SK-N-SH (cell line): ENCODE measurements at regions not wholly inside any gene's neighbourhood (a gene's known extent, or its start where the extent isn't known, plus 50 kb on each side); places are given as distances from the start of the nearest gene placed in this dataset.

Experiments
- CTCF ChIA-PET: fragments of 300-600, 350-600 bp; formaldehyde crosslinking; extraction: SDS; loops from one replicate; lab custom pipeline; 2021; lab: Yijun Ruan, JAX
- POLR2A ChIA-PET: fragments of 350-600 bp; sonication (Branson Sonifier 250); formaldehyde crosslinking; extraction: SDS; loops from one replicate; lab custom pipeline; 2020; ENCODE audit warnings: antibody characterized with exemption, inconsistent platforms; lab: Yijun Ruan, JAX
- DNase-seq: peaks from one replicate; pipeline ENCODE4 v3.0.0; 2012
- H2AFZ ChIP-seq: fragments of 200-600 bp; sonication (generic); 2 replicates; pipeline ENCODE4 v1.8.1; 2016; ENCODE audit warnings: antibody characterized with exemption, mild to moderate bottlenecking, low read depth
- H3F3A ChIP-seq: fragments of 200-600 bp; sonication (generic); replicated peaks from 2 replicates; pipeline ENCODE3; 2016; ENCODE audit warnings: antibody characterized with exemption, mild to moderate bottlenecking; ENCODE audit not compliant: insufficient read depth
- H3K27ac ChIP-seq, 2 experiments: fragments of 200-500 bp in 1 of 2; fragments of 200-600 bp in 1 of 2; sonication (Bioruptor generic) in 1 of 2; sonication (generic), shearing (Covaris generic) in 1 of 2; 2 replicates each; pipeline versions ENCODE4 v1.5.1 to v1.6.1; 2014 to 2016; ENCODE audit warnings: low read depth in 2 of 2, inconsistent platforms in 1 of 2, low read length in 1 of 2, mild to moderate bottlenecking in 1 of 2, mixed read lengths in 1 of 2
- H3K27me3 ChIP-seq: fragments of 200-600 bp; sonication (generic), shearing (Covaris generic); 2 replicates; pipeline ENCODE4 v1.6.1; 2016; ENCODE audit warnings: mixed run types; ENCODE audit not compliant: insufficient read depth
- H3K36me3 ChIP-seq, 2 experiments: fragments of 200-500 bp in 1 of 2; fragments of 200-600 bp in 1 of 2; sonication (Bioruptor generic) in 1 of 2; sonication (generic) in 1 of 2; replicated peaks in 1 of 2; 2 replicates each; pipeline versions ENCODE3 to v1.5.1; 2014 to 2016; ENCODE audit warnings: low read length in 1 of 2, mild to moderate bottlenecking in 1 of 2; ENCODE audit not compliant: insufficient read depth in 2 of 2, control insufficient read depth in 1 of 2
- H3K4me1 ChIP-seq, 2 experiments: fragments of 200-500 bp in 1 of 2; fragments of 200-600 bp in 1 of 2; sonication (Bioruptor generic) in 1 of 2; sonication (generic), shearing (Covaris generic) in 1 of 2; 2 replicates each; pipeline versions ENCODE4 v1.5.1 to v1.6.1; 2014 to 2016; ENCODE audit warnings: low read depth in 1 of 2, low read length in 1 of 2, mixed run types in 1 of 2; ENCODE audit not compliant: insufficient read depth in 2 of 2, control insufficient read depth in 1 of 2
- H3K4me2 ChIP-seq: fragments of 200-600 bp; sonication (generic), shearing (Covaris generic); 2 replicates; pipeline ENCODE4 v1.6.1; 2017; ENCODE audit warnings: mixed run types
- H3K4me3 ChIP-seq, 2 experiments: fragments of 200-500 bp in 1 of 2; fragments of 200-600 bp in 1 of 2; sonication (Bioruptor generic) in 1 of 2; sonication (generic), shearing (Covaris generic) in 1 of 2; 2 replicates each; pipeline versions ENCODE4 v1.5.1 to v1.8.1; 2014 to 2016; ENCODE audit warnings: low read depth in 2 of 2, inconsistent platforms in 1 of 2, low read length in 1 of 2, mild to moderate bottlenecking in 1 of 2, mixed read lengths in 1 of 2, moderate library complexity in 1 of 2
- H3K79me2 ChIP-seq: fragments of 200-600 bp; sonication (generic); 2 replicates; pipeline ENCODE4 v1.8.1; 2017; ENCODE audit warnings: mild to moderate bottlenecking; ENCODE audit not compliant: insufficient read depth
- H3K9ac ChIP-seq: fragments of 200-600 bp; sonication (generic); 2 replicates; pipeline ENCODE4 v1.6.1; 2017; ENCODE audit warnings: mixed run types
- H3K9me2 ChIP-seq: fragments of 200-600 bp; sonication (generic); 2 replicates; pipeline ENCODE4 v1.6.1; 2017; ENCODE audit warnings: mixed run types
- H3K9me3 ChIP-seq: fragments of 200-600 bp; sonication (generic); 2 replicates; pipeline ENCODE4 v1.6.1; 2017; ENCODE audit warnings: mixed run types, mild to moderate bottlenecking, moderate library complexity
- H4K20me1 ChIP-seq: fragments of 200-600 bp; sonication (generic); 2 replicates; pipeline ENCODE4 v1.6.1; 2017; ENCODE audit warnings: mild to moderate bottlenecking, mixed run types; ENCODE audit not compliant: insufficient read depth
- CHD2 ChIP-seq: fragments of 150-350 bp; IDR thresholded peaks from 2 replicates; pipeline ENCODE4 v1.6.1; 2018; ENCODE audit warnings: low read length; ENCODE audit not compliant: partially characterized antibody
- FOSL2 ChIP-seq: IDR thresholded peaks from 2 replicates; pipeline ENCODE4 v1.4.0; 2012; ENCODE audit warnings: low read depth, mild to moderate bottlenecking, moderate library complexity, borderline replicate concordance
- FOXJ3 ChIP-seq: sonication (generic); formaldehyde crosslinking; IDR thresholded peaks from 2 replicates; pipeline ENCODE4 v1.5.1; 2020; ENCODE audit warnings: mild to moderate bottlenecking, missing genetic modification reagents
- FOXM1 ChIP-seq: IDR thresholded peaks from 2 replicates; pipeline ENCODE4 v1.4.0; 2012; ENCODE audit warnings: low read depth, mild to moderate bottlenecking
- GABPA ChIP-seq: IDR thresholded peaks from 2 replicates; pipeline ENCODE4 v1.4.0; 2012; ENCODE audit warnings: low read depth, mild to moderate bottlenecking
- MAX ChIP-seq: IDR thresholded peaks from 2 replicates; pipeline ENCODE4 v1.4.0; 2012; ENCODE audit warnings: low read depth
- NFIC ChIP-seq: IDR thresholded peaks from 2 replicates; pipeline ENCODE4 v1.4.0; 2012; ENCODE audit warnings: borderline replicate concordance
- POLR2AphosphoS5 ChIP-seq: IDR thresholded peaks from 2 replicates; pipeline ENCODE4 v1.6.1; 2012; ENCODE audit warnings: low read depth, low read length
- RFX5 ChIP-seq: IDR thresholded peaks from 2 replicates; pipeline ENCODE4 v1.6.1; 2012; ENCODE audit warnings: mild to moderate bottlenecking, improper control_type of control experiment, low read length
- SMC3 ChIP-seq: IDR thresholded peaks from 2 replicates; pipeline ENCODE4 v1.6.1; 2012; ENCODE audit warnings: low read depth, low read length, improper control_type of control experiment
- TCF12 ChIP-seq: IDR thresholded peaks from 2 replicates; pipeline ENCODE4 v1.4.0; 2012
- TEAD4 ChIP-seq: IDR thresholded peaks from 2 replicates; pipeline ENCODE4 v1.4.0; 2012; ENCODE audit warnings: mild to moderate bottlenecking, borderline replicate concordance; ENCODE audit not compliant: insufficient read depth
- YY1 ChIP-seq: IDR thresholded peaks from 2 replicates; pipeline ENCODE4 v1.4.0; 2012; ENCODE audit warnings: low read depth, mild to moderate bottlenecking
- WGBS: methylation state at CpG from one replicate; pipeline ENCODE4 v1.1.6; 2017; ENCODE audit warnings: low lambda C conversion rate; 5-methylcytosine and 5-hydroxymethylcytosine counted together
- TF ChIP-seq, protein P1 (sequence below): fragments of 150-350 bp; IDR thresholded peaks from 2 replicates; pipeline ENCODE4 v1.6.1; 2016; ENCODE audit warnings: mild to moderate bottlenecking, low read depth, low read length
- TF ChIP-seq, protein P2 (sequence below): IDR thresholded peaks from 2 replicates; pipeline ENCODE4 v1.4.0; 2012; ENCODE audit warnings: low read depth, borderline replicate concordance
- TF ChIP-seq, protein P3 (sequence below): fragments of 200-600 bp; sonication (generic); IDR thresholded peaks from 2 replicates; pipeline ENCODE4 v1.6.1; 2017; ENCODE audit warnings: antibody characterized with exemption, mild to moderate bottlenecking, moderate library complexity
- TF ChIP-seq, protein P4 (sequence below): fragments of 150-350 bp; IDR thresholded peaks from 2 replicates; pipeline ENCODE4 v1.6.1; 2017; ENCODE audit warnings: antibody characterized with exemption, low read length, low read depth, borderline replicate concordance

DNA sequence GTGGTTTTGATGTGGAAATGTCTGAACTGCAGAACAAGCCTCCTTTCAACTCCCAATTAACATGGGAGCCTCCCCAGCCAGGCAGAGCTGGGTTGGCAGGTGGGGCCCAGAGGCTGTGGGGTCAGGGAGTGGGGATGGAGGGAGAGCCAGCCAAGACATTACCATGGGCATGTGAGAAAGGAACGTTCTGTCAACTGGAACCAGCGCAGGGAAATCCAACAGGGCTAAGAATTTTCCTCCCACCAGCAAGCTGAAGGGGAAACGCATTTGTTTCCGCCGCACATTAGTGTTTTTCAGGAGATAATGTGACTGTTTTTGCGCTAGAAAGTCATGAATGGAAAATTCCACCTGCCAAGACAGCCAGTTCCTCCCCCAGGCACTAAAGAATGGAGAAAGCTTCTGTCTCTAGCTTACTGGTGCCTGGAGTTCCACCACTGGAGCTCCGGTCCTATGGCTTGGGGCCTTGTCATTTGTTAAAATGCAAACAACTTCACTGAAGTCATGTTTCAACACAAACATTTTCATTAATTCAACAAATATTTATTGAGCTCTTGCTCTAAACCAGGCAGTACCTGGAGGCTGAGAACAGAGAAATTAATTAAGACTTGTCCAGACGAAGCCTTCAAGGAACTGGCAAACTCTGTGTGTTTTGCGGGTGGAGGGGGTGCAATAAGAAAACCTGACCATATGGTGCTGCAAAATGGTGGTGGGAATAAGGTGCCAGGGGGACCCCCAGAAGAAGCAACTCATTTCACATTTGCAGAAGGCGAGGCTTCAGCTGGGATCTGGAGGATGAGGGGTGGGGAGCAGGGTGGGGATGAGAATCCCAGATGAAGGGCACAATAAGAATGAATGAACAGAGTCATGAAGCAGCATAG lies 305.1 kb downstream of the MATN1 start:
- H3K36me3 ChIP-seq: no peaks in the 10 kb centered on the region
- no peak overlapping the region for H3K4me3 ChIP-seq
- ChIA-PET CTCF (interaction anchor here (0.8 to 1.8 kb wide), 3 partner anchors 17 to 279 kb away, joined by 3 to 5 read pairs (median 3); no protein-coding TSS in a partner anchor), POLR2A (no interaction called here)
- H3K79me2 ChIP-seq: no peaks in the 10 kb centered on the region
- no peak for DNase-seq
- H3K27me3 ChIP-seq: no peaks in the 10 kb centered on the region
- H3K9me2 ChIP-seq: no peaks in the 10 kb centered on the region
- H3K4me2 ChIP-seq: no peak overlapping the region
- H2AFZ ChIP-seq: no peak overlapping the region
- H3K9ac ChIP-seq: no peak overlapping the region
- TF ChIP-seq, protein P1, sequence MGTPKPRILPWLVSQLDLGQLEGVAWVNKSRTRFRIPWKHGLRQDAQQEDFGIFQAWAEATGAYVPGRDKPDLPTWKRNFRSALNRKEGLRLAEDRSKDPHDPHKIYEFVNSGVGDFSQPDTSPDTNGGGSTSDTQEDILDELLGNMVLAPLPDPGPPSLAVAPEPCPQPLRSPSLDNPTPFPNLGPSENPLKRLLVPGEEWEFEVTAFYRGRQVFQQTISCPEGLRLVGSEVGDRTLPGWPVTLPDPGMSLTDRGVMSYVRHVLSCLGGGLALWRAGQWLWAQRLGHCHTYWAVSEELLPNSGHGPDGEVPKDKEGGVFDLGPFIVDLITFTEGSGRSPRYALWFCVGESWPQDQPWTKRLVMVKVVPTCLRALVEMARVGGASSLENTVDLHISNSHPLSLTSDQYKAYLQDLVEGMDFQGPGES: no peak
- TF ChIP-seq, protein P2, sequence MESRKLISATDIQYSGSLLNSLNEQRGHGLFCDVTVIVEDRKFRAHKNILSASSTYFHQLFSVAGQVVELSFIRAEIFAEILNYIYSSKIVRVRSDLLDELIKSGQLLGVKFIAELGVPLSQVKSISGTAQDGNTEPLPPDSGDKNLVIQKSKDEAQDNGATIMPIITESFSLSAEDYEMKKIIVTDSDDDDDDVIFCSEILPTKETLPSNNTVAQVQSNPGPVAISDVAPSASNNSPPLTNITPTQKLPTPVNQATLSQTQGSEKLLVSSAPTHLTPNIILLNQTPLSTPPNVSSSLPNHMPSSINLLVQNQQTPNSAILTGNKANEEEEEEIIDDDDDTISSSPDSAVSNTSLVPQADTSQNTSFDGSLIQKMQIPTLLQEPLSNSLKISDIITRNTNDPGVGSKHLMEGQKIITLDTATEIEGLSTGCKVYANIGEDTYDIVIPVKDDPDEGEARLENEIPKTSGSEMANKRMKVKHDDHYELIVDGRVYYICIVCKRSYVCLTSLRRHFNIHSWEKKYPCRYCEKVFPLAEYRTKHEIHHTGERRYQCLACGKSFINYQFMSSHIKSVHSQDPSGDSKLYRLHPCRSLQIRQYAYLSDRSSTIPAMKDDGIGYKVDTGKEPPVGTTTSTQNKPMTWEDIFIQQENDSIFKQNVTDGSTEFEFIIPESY: no peak
- no peak for TF ChIP-seq MAX
- TF ChIP-seq, protein P3, sequence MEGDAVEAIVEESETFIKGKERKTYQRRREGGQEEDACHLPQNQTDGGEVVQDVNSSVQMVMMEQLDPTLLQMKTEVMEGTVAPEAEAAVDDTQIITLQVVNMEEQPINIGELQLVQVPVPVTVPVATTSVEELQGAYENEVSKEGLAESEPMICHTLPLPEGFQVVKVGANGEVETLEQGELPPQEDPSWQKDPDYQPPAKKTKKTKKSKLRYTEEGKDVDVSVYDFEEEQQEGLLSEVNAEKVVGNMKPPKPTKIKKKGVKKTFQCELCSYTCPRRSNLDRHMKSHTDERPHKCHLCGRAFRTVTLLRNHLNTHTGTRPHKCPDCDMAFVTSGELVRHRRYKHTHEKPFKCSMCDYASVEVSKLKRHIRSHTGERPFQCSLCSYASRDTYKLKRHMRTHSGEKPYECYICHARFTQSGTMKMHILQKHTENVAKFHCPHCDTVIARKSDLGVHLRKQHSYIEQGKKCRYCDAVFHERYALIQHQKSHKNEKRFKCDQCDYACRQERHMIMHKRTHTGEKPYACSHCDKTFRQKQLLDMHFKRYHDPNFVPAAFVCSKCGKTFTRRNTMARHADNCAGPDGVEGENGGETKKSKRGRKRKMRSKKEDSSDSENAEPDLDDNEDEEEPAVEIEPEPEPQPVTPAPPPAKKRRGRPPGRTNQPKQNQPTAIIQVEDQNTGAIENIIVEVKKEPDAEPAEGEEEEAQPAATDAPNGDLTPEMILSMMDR: no peak
- no peak for TF ChIP-seq TEAD4
- no peak for TF ChIP-seq FOXJ3
- TF ChIP-seq POLR2AphosphoS5: no peak
- TF ChIP-seq RFX5: no peak
- no peak for TF ChIP-seq FOSL2
- TF ChIP-seq YY1: no peak
- no peak for TF ChIP-seq SMC3
- no peak for TF ChIP-seq NFIC
- no peak for TF ChIP-seq TCF12
- TF ChIP-seq, protein P4, sequence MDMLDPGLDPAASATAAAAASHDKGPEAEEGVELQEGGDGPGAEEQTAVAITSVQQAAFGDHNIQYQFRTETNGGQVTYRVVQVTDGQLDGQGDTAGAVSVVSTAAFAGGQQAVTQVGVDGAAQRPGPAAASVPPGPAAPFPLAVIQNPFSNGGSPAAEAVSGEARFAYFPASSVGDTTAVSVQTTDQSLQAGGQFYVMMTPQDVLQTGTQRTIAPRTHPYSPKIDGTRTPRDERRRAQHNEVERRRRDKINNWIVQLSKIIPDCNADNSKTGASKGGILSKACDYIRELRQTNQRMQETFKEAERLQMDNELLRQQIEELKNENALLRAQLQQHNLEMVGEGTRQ: no peak
- no peak for TF ChIP-seq GABPA
- TF ChIP-seq FOXM1: no peak
- no peak for TF ChIP-seq CHD2
- no peaks in the 10 kb centered on the region for H4K20me1 ChIP-seq
- H3K27ac ChIP-seq: no peak overlapping the region
- H3F3A ChIP-seq: no peaks in the 10 kb centered on the region
- 64% methylated on average over 10 of the region's 10 CpGs for WGBS
- no peaks in the 10 kb centered on the region; a peak in 1 of 4 replicates for H3K4me1 ChIP-seq
- H3K9me3 ChIP-seq: no peaks in the 10 kb centered on the region
